RWPE2 (cell line): ENCODE measurements at regions not wholly inside any gene's neighbourhood (a gene's known extent, or its start where the extent isn't known, plus 50 kb on each side); places are given as distances from the start of the nearest gene placed in this dataset.
A peak's percentile ranks its signal among the peaks of the same experiment; 100 is the strongest.
"Not testable (repeated sequence)": the region's sequence is repeated elsewhere in the genome, so short reads cannot be mapped to it uniquely, and the experiment has no call there.

Source experiments
- ATAC-seq: fragments of 200-7000 bp; cut with Tn5 transposase; 3 replicates; pipeline ENCODE4 v1.9.1; 2021; ENCODE audit warnings: low read depth
- DNase-seq: peaks from one replicate; pipeline ENCODE4 v3.0.0-alpha.2; 2020; ENCODE audit warnings: low spot score
- H3K27ac ChIP-seq: fragments of 450-650 bp; 2 replicates; pipeline ENCODE4 v1.5.1; 2017; ENCODE audit warnings: mild to moderate bottlenecking; ENCODE audit not compliant: poor library complexity, severe bottlenecking
- H3K27me3 ChIP-seq: fragments of 250-450 bp; sonication (Bioruptor Pico); 2 replicates; pipeline ENCODE4 v1.5.1; 2021; ENCODE audit warnings: mild to moderate bottlenecking, moderate library complexity; ENCODE audit not compliant: insufficient read depth, poor library complexity, severe bottlenecking
- H3K36me3 ChIP-seq: fragments of 250-450 bp; sonication (Bioruptor Pico); 2 replicates; pipeline ENCODE4 v1.5.1; 2020; ENCODE audit warnings: low read depth, mild to moderate bottlenecking, moderate library complexity
- H3K4me1 ChIP-seq: fragments of 250-450 bp; sonication (Bioruptor Pico); 2 replicates; pipeline ENCODE4 v1.5.1; 2021; ENCODE audit warnings: mild to moderate bottlenecking, moderate library complexity; ENCODE audit not compliant: insufficient read depth, poor library complexity, severe bottlenecking
- H3K4me3 ChIP-seq: fragments of 250-450 bp; sonication (Bioruptor Pico); 2 replicates; pipeline ENCODE4 v1.5.1; 2021; ENCODE audit warnings: mild to moderate bottlenecking, moderate library complexity; ENCODE audit not compliant: severe bottlenecking
- H3K9me3 ChIP-seq: fragments of 250-450 bp; sonication (Bioruptor Pico); 2 replicates; pipeline ENCODE4 v1.5.1; 2021; ENCODE audit warnings: mild to moderate bottlenecking, moderate library complexity; ENCODE audit not compliant: severe bottlenecking
- CTCF ChIP-seq: fragments of 450-650 bp; IDR thresholded peaks from one replicate; pipeline ENCODE4 v1.5.1; 2017; ENCODE audit warnings: mild to moderate bottlenecking, moderate library complexity; ENCODE audit not compliant: poor library complexity, severe bottlenecking

- ATAC-seq: no peak
- Histone ChIP-seq H3K27ac (no peak overlapping the region), H3K36me3 (no peaks in the 10 kb centered on the region), H3K27me3 (no peaks in the 10 kb centered on the region), H3K9me3 (no peaks in the 10 kb centered on the region), H3K4me3 (no peak overlapping the region), H3K4me1 (peaks cover 19% of the 10 kb centered on the region)
- TF ChIP-seq CTCF: no peak
- DNase-seq: no peak
Observed at GRCh38 chr5:53411388-53411787, 69.0 kb upstream of the FST start.

- H3K4me1 ChIP-seq, DNase-seq, H3K27ac ChIP-seq, H3K27me3 ChIP-seq, H3K36me3 ChIP-seq, H3K4me3 ChIP-seq, ATAC-seq, H3K9me3 ChIP-seq: not testable (repeated sequence)
Observed at GRCh38 chr5:53412499-53412898, 67.9 kb upstream of the FST start.

DNA sequence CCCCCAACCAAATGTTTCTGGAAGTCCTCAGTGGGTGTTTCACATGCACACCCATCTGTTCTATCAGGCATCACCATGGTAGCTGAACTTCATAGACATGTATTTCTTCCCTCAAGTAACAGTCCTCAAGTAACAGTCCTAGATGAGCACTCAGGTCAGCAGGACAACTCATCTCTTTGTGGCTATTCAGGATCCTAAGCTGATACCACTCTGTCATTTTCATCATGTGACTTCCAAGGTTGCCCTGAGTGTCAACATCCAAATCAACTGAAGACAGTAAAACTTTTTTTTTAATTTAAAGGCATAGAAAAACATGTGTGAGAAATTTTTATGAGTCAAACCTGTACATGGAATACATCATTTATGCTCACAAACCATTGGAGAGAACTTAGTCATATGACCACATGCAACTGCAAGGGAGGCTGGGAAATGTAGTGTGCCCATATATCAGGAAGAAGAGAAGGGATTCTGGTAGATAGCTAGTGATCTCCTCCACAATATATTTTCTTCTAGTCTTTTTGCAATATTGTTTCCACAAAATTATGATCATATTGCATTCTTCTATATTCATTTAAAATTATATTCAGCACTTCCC, 64.2 kb upstream of the FST start:
- Histone ChIP-seq H3K9me3 (no peaks in the 10 kb centered on the region), H3K36me3 (no peaks in the 10 kb centered on the region), H3K4me3 (no peak overlapping the region), H3K27ac (peak overlapping the region; percentile 100), H3K4me1 (peaks cover 36% of the 10 kb centered on the region), H3K27me3 (no peaks in the 10 kb centered on the region)
- no peak for DNase-seq
- ATAC-seq: no peak
- TF ChIP-seq CTCF: no peak

DNA sequence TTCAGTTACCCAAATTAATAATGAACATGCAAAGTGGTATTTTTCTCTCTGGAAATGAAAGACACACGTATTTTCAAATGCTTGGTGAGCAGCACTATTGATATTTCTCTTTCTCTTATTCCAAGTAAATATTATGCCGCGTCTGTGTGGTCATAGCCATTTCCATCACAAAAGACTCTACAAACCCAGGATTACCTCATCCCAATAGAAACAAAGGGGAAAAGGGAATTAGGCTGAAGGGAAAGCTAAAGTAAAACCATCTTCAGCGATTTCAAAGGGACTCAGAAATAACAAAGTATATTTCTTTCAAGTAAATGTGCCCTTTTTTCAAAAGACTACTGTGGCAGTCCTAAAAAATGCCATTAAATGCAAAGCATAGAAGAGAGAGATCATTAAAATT, 62.0 kb upstream of the FST start:
- ATAC-seq (no peak), DNase-seq (no peak)
- H3K4me3 ChIP-seq: no peak overlapping the region
- H3K27me3 ChIP-seq: no peaks in the 10 kb centered on the region
- peak overlapping the region; percentile 100 for H3K27ac ChIP-seq
- no peak for TF ChIP-seq CTCF
- H3K36me3 ChIP-seq: no peaks in the 10 kb centered on the region
- no peaks in the 10 kb centered on the region for H3K9me3 ChIP-seq
- H3K4me1 ChIP-seq: peaks cover 32% of the 10 kb centered on the region

DNA sequence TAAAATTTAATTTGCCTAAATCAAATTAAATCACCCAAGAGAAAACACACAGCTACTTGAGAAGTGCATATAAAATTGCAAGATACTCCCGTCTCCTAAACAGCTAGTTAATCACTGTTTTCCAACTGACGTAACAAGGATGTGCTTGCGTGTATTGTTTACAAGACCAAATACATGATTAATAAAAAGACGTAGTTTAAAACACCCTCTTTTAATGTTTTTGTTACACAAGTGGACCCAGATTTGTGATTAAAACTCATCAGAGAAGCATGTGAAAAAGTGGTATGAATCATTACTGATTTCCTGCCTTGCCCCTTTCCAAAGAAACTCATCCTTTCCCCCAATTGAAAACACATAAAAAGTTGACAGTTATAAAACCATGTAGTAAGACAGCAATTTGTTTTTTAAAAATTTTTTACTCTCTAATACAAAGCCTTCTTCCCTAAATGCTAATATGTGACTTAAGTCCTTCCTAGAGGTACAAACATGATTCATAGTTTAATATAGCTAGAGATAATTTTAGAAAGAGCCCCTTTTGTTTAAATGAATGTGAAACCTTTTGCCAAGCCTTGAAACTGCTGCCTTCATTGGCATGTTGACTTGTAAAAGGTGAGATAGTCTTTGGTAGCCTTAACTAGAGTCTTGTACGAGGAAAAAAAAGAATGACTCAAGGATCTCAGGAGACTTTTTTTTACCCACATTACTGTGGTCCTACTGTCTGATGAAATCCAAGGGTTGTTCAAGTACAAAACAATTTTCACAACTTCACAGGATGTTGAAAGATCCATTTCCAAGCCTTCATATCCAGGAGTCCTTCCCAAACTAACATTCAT, 61.4 kb upstream of the FST start:
- ATAC-seq (peak; percentile 84), DNase-seq (no peak)
- H3K9me3 ChIP-seq: no peaks in the 10 kb centered on the region
- no peak overlapping the region for H3K4me3 ChIP-seq
- no peak for TF ChIP-seq CTCF
- H3K27ac ChIP-seq: peak overlapping the region; percentile 100
- no peaks in the 10 kb centered on the region for H3K36me3 ChIP-seq
- H3K27me3 ChIP-seq: no peaks in the 10 kb centered on the region
- H3K4me1 ChIP-seq: peaks cover 38% of the 10 kb centered on the region
